ENCODE measurements at regions not wholly inside any gene's neighbourhood (a gene's known extent, or its start where the extent isn't known, plus 50 kb on each side); places are given as distances from the start of the nearest gene placed in this dataset.

DNA sequence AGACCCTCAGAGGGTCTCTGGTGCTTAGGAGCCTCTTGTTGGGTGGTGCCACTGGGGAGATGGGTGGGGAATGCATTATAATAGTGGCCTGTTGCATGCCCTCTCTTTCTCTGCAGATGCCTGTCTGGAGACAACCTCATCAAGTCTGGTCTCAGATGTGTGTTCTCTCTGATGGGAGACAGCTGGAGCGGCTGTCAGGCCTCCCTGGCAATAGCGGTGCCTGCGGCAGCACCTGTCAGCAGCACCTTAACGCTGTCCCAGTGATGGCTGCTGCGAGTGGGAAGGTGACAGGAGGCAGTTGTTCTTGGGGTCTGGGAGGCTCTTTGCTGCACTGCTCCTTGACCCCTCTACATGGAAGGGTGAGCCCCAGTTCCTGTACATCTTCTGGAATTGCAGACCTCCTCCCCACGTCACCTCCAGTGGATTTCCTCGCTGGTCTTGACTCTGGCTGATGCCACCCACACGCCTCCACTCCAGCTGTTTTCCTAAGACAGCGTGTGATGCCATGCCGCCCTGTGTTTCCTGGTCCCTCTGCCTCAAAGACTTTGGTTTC lies 63.3 kb upstream of the BLCAP start:
- TF ChIP-seq POLR2AphosphoS5 (IDR thresholded peaks at IDR 0.05; ENCODE audit: insufficient read depth in 1 of 2, low read depth in 1 of 2) (no peak), CTCF (IDR thresholded peaks at IDR 0.05) (no peak), POLR2A (IDR thresholded peaks at IDR 0.05) (no peak)
